ENCODE measurements at regions not wholly inside any gene's neighbourhood (a gene's known extent, or its start where the extent isn't known, plus 50 kb on each side); places are given as distances from the start of the nearest gene placed in this dataset.

DNA sequence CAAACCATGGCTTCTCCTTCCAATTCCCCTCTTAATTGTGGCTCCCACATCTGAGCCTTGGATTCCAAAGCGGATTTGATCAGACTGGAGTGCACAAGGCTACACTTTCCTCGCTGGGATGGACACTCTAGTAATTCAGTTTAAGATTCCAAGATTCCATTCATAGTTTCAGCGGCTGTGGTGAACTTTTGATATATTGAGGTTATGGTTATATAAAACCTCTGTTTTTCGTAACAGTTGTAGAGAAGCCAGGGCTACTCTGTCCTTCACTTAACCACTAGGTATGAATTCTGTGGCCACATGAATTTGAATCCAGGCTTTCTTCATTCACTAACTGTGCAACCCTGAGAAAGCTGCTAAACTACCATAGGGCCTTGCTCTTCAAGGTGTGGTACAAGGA, 67.9 kb upstream of the KY start:
- Histone ChIP-seq H2BK5ac (ENCODE audit: low read depth, low read length, poor library complexity, severe bottlenecking) (no peak overlapping the region), H3K9ac (ENCODE audit: low read depth, low read length) (no peak overlapping the region), H4K20me1 (ENCODE audit: insufficient read depth, low read length) (no peaks in the 10 kb centered on the region), H3K14ac (replicated peaks; ENCODE audit: low read depth, low read length) (no peak overlapping the region), H3K56ac (ENCODE audit: extremely low read depth, insufficient read depth, low read length) (no peak overlapping the region), H2BK120ac (ENCODE audit: low read depth, low read length) (no peak overlapping the region), H3K4me3 (ENCODE audit: insufficient read depth, low read depth, low read length) (no peak overlapping the region), H3K4me1 (ENCODE audit: control insufficient read depth, insufficient read depth, low read length) (no peaks in the 10 kb centered on the region), H3K18ac (ENCODE audit: low read depth, low read length) (no peak overlapping the region), H4K91ac (ENCODE audit: insufficient read depth, low read depth, low read length) (no peak overlapping the region), H2BK20ac (ENCODE audit: low read depth, low read length) (no peak overlapping the region), H2AK9ac (replicated peaks; ENCODE audit: low read depth, low read length, poor library complexity) (no peak overlapping the region), H3K79me1 (ENCODE audit: low read depth in 1 of 2, low read length in 2 of 2) (no peaks in the 10 kb centered on the region), H3K4me2 (ENCODE audit: low read depth, low read length) (no peak overlapping the region), H3K9me3 (ENCODE audit: control insufficient read depth, insufficient read depth, low read length) (no peaks in the 10 kb centered on the region), H2BK15ac (ENCODE audit: low read depth, low read length) (no peak overlapping the region), H3K4ac (ENCODE audit: low read depth, low read length) (no peak overlapping the region), H2AFZ (replicated peaks; ENCODE audit: low read length, poor library complexity) (no peak overlapping the region), H4K8ac (ENCODE audit: low read depth in 2 of 2, low read length in 2 of 2) (no peak overlapping the region), H3K9me1 (ENCODE audit: insufficient read depth, low read length) (no peaks in the 10 kb centered on the region), H3K36me3 (ENCODE audit: control insufficient read depth, insufficient read depth, low read length) (no peaks in the 10 kb centered on the region), H3K27me3 (ENCODE audit: control insufficient read depth, insufficient read depth, low read length) (peaks cover 3% of the 10 kb centered on the region; the same call in 1 of the 2 replicates), H2AK5ac (ENCODE audit: low read depth, low read length) (no peak overlapping the region), H3K23ac (ENCODE audit: low read depth, low read length) (no peak overlapping the region), H3K27ac (ENCODE audit: insufficient read depth, low read length) (no peak overlapping the region), H4K5ac (ENCODE audit: low read depth, low read length) (no peak overlapping the region)
- TF ChIP-seq NFE2L2 (IDR thresholded peaks at IDR 0.05; ENCODE audit: low read depth, low read length), result no peak
- TF ChIP-seq RFX5 (IDR thresholded peaks at IDR 0.05; ENCODE audit: low read depth, low read length), result no peak
- CTCF ChIA-PET, result no interaction called here
- in situ Hi-C loops (cut with MboI; ENCODE audit: low sequenced_read_pairs) (no loop called here), dilution Hi-C loops (cut with HindIII; ENCODE audit: low sequenced_read_pairs, unreplicated experiment) (no loop called here), intact Hi-C loops (cut with micrococcal nuclease) (no loop called here)
- no TSS peak for BruUV-seq (replicated peaks)
- DNase-seq (peak; percentile 5), ATAC-seq (ENCODE audit: low read depth) (peak; percentile 40)
- WGBS, 2 experiments (ENCODE audit: extremely low coverage in 2 of 2, insufficient read length in 1 of 2), result no CpG with 5 or more reads among the region's 4 CpGs
- POLR2A ChIA-PET (ENCODE audit: unreplicated experiment), result no interaction called here

Measured in IMR-90 (cell line).